ENCODE measurements at regions not wholly inside any gene's neighbourhood (a gene's known extent, or its start where the extent isn't known, plus 50 kb on each side); places are given as distances from the start of the nearest gene placed in this dataset.

DNA sequence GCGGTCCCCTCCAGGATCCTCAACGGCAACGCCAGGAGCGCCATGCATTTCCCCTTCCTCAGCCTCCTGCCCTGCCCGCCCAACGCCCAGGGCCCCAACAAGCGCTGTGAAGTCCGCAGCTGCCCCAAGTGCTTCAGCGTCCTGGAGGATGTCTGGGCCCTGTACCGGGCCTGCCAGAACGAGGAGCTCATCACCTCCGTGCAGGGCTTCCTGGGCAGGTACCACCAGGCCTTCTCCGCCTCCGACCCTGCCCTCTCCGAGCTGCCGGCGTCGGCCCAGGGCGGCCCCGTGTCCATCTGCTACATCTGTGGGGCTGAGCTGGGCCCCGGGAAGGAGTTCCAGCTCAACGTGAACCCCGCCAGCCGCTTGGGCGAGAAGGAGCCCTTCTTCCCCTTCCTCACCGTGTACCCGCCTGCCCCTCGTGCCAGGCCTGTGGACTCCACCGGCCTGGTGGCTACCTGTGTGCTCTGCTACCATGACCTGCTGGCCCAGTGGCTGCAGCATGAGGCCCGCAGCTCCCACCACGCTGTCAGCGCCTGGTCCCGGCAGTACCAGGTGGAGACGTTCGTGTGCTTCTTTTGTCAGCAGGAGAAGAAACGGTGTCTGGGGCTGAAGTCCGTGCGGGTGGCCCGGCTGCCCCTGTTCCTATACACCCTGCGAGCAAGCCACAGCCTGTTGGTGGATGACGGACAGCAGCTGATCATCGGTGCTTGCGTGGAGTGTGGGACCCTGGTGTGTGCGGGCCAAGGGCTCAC lies 58.9 kb upstream of the CIBAR2 start:
- no peak overlapping the region for H3K4me3 ChIP-seq (ENCODE audit: low read depth, low read length)

DNA sequence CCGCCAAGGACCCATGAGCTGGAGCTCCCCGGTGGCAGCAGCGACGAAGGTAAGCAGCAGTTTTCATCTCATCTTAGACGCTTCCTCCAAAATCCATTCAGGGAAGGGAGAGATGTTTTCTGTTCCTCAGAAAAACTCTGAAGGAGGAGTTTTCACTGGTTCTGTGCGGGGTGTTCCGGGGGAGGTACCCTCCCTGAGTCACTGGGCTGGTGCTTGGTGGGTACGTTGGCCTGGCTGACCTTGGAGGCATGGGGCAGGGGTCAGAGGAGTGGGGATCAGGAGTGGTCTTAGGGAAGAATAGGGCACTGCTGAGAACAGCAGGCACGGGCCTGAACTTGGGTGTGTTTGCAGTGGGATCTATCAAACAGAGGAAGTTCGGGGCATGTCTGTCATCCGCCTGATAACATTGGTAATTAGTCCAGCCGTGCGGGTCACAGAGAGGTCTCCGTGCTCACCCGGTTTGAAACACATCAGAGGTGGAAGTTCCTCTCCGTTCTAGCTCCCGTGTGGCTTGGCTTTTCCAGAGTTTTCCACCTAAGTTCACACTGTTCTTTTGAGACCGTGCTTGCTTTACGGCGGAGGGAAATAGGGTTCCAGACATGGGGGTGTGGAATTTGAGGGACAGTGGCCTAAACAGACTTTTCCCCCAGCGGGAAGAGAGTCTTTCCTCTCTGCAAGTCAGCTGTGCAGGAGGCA lies 59.6 kb upstream of the CIBAR2 start:
- TF ChIP-seq, protein P1, sequence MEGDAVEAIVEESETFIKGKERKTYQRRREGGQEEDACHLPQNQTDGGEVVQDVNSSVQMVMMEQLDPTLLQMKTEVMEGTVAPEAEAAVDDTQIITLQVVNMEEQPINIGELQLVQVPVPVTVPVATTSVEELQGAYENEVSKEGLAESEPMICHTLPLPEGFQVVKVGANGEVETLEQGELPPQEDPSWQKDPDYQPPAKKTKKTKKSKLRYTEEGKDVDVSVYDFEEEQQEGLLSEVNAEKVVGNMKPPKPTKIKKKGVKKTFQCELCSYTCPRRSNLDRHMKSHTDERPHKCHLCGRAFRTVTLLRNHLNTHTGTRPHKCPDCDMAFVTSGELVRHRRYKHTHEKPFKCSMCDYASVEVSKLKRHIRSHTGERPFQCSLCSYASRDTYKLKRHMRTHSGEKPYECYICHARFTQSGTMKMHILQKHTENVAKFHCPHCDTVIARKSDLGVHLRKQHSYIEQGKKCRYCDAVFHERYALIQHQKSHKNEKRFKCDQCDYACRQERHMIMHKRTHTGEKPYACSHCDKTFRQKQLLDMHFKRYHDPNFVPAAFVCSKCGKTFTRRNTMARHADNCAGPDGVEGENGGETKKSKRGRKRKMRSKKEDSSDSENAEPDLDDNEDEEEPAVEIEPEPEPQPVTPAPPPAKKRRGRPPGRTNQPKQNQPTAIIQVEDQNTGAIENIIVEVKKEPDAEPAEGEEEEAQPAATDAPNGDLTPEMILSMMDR (IDR thresholded peaks at IDR 0.05; ENCODE audit: borderline replicate concordance, insufficient read depth, low read depth, low read length): no peak

More for the DNA sequence above, 58.9 kb upstream of the CIBAR2 start:
- TF ChIP-seq, protein P1 (IDR thresholded peaks at IDR 0.05; ENCODE audit: borderline replicate concordance, insufficient read depth, low read depth, low read length): no peak

DNA sequence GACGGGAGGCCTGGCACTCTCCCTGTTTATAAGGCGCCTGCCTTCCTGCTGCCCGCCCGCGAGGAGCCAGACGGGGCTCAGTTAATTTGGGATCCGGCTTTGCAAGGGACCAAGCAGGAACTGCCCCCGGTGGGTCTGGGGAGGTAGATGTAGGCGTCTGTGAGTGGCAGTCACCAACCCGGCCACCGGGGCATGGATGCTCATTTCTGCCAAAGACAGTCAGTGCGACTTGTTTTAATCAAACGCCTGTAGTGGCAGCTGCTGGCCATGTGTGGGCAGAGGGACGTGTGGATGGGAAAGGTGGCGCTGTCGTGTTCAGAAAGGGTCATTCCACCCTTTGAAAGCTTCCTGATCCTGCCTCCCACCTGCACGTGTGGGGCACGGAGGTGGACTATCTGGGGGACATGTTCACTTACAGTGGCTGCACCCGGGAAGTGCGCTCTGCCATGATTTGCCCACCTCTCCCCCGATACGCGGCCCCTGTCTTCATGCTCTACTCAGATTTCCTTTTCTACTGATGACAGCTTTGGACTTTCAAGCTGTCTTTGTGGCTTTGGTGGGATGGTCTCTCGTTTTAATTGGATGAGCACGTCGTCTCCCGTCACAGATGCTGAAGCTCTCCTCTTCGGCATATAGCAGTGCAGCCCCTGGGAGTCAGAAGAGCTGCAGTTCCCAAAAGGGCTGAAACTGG lies 60.3 kb upstream of the CIBAR2 start:
- H3K4me3 ChIP-seq (ENCODE audit: low read depth, low read length): no peak overlapping the region
- TF ChIP-seq, protein P1 (IDR thresholded peaks at IDR 0.05; ENCODE audit: borderline replicate concordance, insufficient read depth, low read depth, low read length): 0 out of 2 replicates have a peak, but pooled peaks have one; percentile 17

More for the DNA sequence above, 59.6 kb upstream of the CIBAR2 start:
- H3K4me3 ChIP-seq (ENCODE audit: low read depth, low read length): no peak overlapping the region

DNA sequence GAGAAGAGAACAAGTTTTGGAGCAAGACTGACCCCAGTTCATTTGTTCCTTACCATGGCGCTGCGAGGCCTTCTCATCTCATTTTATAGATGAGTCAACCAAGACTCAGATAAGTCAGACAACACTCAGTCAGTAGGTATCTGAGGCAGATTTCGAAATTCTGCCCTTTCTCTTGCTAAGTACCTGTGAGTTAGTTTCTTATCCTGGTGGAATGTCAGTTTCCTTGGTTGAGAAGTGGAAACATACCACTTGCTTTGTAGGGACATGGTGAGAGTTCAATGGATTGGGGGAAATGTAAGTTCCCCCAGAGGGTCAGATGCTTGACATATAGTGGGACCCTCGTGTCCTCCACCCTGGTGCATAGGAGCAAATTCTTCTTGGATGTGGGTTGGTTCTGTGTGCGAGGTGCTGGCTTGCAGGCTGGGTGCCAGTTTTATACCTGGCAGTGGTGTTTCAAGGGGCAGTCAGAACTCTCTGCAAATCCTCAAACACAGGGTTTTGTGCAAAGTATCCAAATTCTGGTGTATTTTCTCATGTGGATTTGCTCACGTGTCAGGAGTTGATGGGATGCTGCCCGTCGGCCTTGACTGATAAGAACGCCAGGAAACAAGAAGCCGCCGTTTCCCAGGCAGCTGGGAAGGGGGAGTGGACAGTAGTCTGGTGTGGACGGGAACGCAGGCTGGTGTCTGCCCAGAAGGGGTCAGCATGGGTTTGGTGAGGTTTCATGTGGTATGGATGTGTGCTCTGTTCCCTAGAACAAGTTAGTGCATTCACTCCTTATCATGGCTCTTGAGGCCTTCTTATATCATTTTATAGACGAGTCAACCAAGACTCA lies 61.1 kb upstream of the CIBAR2 start:
- no peak overlapping the region for H3K4me3 ChIP-seq (ENCODE audit: low read depth, low read length)
- TF ChIP-seq, protein P1 (IDR thresholded peaks at IDR 0.05; ENCODE audit: borderline replicate concordance, insufficient read depth, low read depth, low read length): no peak

DNA sequence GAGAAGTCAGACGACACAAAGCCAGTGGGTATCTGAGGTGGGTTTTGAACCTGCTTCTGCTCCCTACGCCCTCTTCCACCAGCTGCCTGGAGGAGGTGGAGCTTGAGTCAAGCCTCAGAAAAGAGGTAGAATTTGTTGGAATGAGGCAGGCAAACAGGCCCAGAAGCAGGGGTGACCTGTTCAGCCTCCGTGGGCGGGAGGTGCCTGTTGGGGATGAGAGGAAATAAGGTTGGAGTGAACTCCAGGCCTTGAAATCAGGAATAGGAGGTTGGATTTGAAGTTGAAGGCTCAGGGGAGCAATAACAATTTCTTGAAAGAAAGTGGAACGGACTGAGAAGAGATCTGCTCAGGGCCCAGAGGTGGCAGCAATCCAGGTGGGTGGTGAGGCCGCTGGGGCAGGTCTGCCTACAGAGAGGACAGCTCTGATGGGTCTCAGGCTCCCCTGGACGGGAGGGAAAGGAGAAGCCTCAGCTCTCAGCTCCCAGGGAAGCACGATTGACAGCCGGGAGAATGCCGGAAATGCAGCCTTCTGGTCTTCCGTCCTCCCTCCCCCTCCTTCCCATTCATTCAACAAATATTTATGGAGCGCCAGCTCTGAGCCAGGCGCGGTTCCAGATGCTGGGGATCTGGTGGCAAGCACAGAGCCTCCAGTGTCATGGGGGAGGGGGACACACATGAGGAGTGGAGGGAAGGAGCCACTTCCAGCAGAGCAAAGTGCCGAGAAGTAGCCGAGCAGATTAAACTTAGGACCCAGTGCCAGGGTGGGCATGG lies 61.9 kb upstream of the CIBAR2 start:
- TF ChIP-seq, protein P1 (IDR thresholded peaks at IDR 0.05; ENCODE audit: borderline replicate concordance, insufficient read depth, low read depth, low read length): no peak
- H3K4me3 ChIP-seq (ENCODE audit: low read depth, low read length): no peak overlapping the region

Data from GM12875 (cell line).